GM19468 (cell line): ENCODE measurements at regions not wholly inside any gene's neighbourhood (a gene's known extent, or its start where the extent isn't known, plus 50 kb on each side); places are given as distances from the start of the nearest gene placed in this dataset.

Experiments
- ATAC-seq: cut with Tn5 transposase; IDR thresholded peaks from one replicate; pipeline ENCODE4 v1.9.1; 2021; ENCODE audit warnings: mild to moderate bottlenecking, moderate library complexity, moderate number of reproducible peaks; ENCODE audit not compliant: unreplicated experiment; ENCODE audit errors: extremely low read depth

GRCh38 chr5:118029807-118030206 lies 958.5 kb downstream of the DTWD2 start:
- ATAC-seq = no peak

- no peak for ATAC-seq
Measured at GRCh38 chr5:118022062-118022461, 966.3 kb downstream of the DTWD2 start.

DNA sequence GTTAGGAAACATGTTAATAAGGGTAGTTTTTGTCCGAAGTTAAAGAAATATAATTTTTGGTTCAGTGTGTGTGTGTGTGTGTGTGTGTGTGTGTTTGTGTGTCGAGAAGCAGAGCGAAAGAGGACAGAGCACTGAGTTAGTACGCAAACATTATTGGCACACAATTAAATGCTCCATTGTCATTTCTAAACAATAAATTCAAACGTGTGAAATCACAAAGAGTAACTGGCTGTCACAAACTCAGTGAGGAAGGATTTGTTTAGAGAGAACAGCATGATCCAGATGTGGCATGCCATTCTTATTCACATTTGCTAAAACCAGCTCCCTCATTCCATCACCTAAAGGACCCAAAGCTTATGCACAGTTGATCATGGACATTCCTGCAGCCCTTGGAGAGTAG lies 970.8 kb downstream of the DTWD2 start:
- no peak for ATAC-seq

- ATAC-seq = no peak
Measured at GRCh38 chr5:118016396-118016795, 972.0 kb downstream of the DTWD2 start.

DNA sequence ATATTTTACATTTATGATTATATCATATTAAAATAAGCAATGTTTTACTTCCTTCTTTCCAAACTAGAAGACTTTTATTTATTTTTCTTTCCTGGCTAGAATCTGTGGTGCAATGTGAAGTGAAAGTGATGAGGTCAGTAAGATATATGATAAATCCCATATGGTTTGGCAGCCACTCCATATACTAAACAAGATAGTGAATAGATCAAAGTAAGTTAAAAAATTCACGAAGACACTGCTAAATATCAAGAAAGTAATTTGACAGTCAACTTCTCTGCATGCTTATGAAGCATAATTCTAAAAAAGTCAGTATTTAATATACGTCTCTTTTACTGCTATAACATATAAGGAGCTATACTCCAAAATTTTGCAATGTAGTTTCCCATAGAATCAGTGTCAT lies 972.8 kb downstream of the DTWD2 start:
- no peak for ATAC-seq

GRCh38 chr5:118009741-118010297 lies 978.5 kb downstream of the DTWD2 start:
- ATAC-seq = no peak

GRCh38 chr5:118008779-118009178 lies 979.6 kb downstream of the DTWD2 start:
- no peak for ATAC-seq

DNA sequence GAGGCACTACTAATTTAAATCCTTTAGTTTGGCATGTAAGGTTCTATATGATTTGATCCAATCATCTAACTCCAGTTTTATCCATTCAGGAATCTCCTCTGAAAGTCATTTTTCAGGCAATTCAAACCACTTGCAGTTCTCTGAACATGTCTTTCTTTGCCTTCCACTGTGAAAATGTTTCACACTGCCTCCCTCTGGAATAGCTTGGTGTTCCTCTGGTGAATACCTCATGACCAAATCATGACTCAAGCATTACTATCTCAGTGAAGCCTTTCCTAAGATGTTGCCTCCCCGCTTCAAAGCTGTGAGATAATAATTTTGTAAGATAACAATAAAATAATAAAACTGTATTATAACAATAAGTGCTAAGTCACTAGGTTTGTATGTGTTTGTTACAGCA lies 981.1 kb downstream of the DTWD2 start:
- ATAC-seq = no peak

DNA sequence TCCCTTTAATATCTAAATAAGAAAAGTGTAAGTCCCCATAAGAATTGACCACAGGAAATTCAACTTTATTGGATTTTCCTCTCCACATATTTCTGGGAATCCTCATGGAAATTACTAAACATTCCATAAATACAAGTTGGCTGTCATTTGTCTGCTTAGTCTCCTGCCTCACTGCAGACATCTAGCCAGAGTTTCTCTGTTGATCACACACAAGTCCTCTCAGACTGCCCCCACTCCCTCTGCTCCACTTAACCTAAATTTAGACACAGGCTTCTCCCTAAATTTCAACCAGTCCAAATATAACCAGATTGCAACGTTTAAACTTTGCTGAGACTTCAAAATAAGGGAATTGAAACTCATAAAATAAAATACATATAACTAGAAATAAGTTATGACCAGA lies 982.1 kb downstream of the DTWD2 start:
- no peak for ATAC-seq

GRCh38 chr5:117999939-118000549 lies 988.3 kb downstream of the DTWD2 start:
- no peak for ATAC-seq

GRCh38 chr5:117982691-117983090 lies 1005.7 kb downstream of the DTWD2 start:
- no peak for ATAC-seq

DNA sequence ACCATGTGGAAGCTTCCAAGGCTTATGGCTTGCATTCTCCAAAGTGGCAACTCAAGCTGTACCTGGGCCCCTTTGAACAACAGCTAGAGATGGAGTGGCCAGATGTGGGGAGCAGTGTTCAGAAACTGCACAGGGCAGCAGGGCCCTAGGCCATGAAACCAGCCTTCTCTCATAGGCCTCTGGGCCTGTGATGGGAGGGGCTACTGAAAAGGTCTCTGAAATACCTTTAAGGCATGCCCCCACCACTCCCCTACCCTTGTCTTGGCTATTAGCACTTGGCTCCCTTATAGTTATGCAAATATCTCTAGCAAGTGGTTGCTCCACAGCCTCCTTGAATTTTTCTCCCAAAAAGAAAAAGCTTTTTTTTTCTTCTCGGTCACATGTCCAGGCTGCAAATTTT lies 1014.6 kb downstream of the DTWD2 start:
- no peak for ATAC-seq

DNA sequence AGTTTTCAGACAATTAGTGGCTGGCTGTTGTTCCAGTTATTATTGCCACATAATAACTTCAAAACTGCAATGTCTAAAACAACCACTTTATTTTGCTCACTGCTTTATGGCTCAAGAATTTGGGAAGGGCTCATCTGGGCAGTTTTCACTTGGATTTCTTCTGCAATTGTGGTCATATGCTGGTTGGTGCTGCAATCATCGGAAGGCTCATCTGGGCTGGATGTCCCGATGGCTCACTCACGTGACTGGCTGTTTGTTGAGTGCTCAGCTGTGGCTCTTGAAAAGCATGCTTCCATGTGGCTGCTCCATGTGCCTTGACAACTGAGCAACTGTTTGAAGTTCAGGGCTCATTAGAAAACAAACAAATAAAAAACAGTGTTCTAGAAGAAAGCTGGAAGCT lies 1032.5 kb downstream of the DTWD2 start:
- ATAC-seq = no peak

DNA sequence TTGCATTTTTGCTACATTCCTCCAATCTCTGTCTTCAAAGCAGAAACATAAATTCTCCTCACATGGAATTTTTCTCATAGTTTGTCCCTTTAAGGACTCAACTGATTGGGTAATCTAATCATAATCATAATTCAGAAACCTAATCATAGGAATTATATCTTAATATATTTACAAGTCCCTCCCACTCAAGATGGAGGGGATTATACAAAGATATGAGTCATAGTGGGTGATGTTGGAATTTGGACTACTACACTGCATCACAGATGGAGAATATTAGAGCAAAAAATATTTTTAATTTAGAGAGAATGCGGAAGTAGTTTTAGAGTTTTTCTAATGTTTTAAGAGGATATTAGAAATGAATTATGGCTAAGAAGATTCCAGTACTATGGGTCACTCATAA lies 1034.0 kb downstream of the DTWD2 start:
- ATAC-seq = no peak

GRCh38 chr5:117953272-117953671 lies 1035.1 kb downstream of the DTWD2 start:
- no peak for ATAC-seq

DNA sequence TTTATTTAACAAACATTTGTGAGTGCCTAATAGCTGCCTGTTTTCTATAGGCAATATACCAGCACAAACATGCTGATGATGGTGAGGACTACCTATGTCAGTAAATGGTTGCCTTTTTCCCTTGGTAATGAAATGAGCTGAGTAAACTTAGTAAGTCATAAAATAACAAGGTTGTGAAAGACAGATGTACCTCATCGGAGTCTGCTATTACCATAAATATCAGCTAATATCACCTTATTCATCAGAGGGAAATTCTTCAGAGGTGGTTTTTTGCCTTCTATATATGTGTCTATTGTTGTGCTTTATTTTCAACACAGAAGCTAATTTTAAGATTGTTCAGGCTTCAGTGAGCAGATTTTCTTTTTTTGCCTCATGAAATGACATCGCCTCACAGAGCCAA lies 1040.5 kb downstream of the DTWD2 start:
- ATAC-seq = no peak

- ATAC-seq = no peak
Measured at GRCh38 chr5:117947121-117947520, 1041.2 kb downstream of the DTWD2 start.

- ATAC-seq = no peak
Measured at GRCh38 chr5:117945258-117945657, 1043.1 kb downstream of the DTWD2 start.

DNA sequence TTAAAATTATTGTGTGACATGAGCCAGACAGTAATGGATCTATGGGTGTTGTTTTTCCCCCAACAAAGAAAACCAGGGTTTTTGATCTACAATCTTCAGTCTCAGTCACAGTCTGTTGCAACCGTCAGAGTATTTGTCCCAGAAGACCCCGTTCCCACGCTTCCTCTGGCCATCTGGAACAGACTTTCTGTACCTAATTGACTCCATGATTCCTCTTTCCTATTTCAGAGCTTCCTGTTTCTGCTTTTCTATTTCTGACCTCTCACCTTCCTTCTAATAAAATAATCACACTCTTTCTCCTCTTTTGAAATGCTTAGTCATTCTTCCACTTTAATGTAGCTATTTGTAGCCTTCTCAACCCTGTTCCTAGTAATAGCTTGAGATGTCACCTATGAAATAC lies 1044.8 kb downstream of the DTWD2 start:
- no peak for ATAC-seq

DNA sequence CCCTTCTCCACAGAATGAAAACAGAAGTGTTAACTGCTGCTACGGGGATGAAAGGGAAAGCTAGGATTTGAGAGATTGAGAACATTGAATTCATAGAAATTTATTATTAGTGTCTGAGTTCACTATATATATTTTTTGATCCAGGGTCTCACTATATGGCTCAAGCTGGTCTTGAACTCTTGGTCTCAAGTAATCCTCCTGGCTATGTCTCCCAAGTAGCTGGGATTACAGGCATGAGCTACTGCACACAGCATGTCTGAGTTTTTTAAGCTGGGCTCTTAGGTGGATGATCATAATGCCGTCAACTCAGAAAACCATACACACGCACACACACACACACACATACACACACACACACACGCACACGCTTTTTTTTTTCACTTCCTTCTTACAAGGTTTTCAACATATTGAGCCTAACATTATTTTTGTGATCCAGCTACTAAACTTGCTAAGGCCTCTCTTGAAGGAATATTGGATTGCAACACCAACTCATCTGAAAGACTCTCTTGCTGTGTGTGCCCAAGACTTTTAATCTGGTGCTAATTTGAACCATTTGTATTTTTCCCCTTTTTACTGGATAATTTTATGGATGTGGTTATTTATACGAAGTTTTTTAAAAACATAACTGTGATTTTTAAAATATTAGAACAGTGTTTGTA lies 1045.4 kb downstream of the DTWD2 start:
- ATAC-seq = no peak

- ATAC-seq = no peak
Measured at GRCh38 chr5:117893211-117893610, 1095.1 kb downstream of the DTWD2 start.

DNA sequence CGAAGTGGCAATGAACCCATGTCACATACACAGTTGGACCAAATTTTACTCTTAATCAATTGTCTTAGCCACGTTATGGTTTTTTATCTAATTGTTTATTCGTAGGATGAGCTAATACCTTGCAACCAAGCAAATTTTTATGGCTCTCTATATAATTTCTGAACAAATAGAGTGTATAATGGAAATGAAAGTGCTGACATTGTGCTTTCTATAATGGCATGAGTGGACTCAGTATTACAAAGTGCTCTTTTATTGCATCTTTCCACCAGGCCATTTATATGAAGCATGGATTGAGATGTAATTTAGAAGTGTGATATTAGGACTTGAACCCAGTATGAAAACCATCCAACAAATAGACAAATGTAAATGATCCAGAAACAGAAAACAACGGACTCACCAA lies 1096.0 kb downstream of the DTWD2 start:
- no peak for ATAC-seq
